ENCODE measurements at regions not wholly inside any gene's neighbourhood (a gene's known extent, or its start where the extent isn't known, plus 50 kb on each side); places are given as distances from the start of the nearest gene placed in this dataset.

DNA sequence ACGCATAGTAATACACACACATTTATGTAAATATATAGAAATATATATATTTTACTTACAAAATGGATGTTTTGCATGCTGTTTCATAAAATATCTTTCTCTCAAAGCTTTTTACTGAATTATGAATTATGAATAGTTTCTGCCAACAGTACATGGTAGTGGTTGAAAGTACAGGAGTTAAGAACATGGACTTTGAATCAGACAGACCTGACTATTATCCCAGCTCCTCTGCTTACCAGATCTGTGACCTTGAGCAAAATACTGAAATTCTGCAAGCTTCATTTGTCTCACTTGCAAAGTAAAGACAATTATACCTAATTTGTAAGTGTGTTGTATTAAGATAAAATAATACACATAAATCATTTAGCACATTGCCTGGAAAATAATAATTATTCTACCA is 459.5 kb downstream of the EPM2A start:
- TF ChIP-seq CTCF (IDR thresholded peaks at IDR 0.05; ENCODE audit: low read length) (no peak), EZH2 (optimal IDR thresholded peaks at IDR 0.05; ENCODE audit: low read depth, low read length) (no peak), EZH2phosphoT487 (IDR thresholded peaks at IDR 0.05; ENCODE audit: low read length) (no peak)
